LoVo (cell line): ENCODE measurements at regions not wholly inside any gene's neighbourhood (a gene's known extent, or its start where the extent isn't known, plus 50 kb on each side); places are given as distances from the start of the nearest gene placed in this dataset.
"Not testable (repeated sequence)": the region's sequence is repeated elsewhere in the genome, so short reads cannot be mapped to it uniquely, and the experiment has no call there.

Experiments
- DNase-seq: peaks from one replicate; pipeline ENCODE4 v3.0.0-alpha.2; 2016; ENCODE audit warnings: low spot score

DNA sequence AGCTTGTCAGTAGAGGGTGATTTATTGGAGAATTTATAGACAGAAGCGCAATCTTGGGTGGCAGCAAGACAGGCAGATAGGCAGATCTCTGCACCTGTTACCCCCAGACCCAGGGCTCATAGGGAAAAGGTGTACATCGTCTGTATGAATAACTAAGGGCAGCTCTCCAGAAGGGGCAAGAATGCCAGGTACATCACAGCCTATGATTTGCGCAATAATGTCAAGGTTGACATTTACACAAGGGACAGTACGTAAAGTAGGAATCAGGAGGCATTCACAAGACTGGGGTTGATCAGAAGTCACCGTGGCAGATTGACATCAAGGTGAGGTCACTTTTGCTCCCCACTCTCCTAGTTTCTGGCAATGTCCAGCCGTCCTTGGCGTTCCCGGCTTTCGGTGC, 524.1 kb downstream of the TRIML1 start:
- DNase-seq, result no peak

DNA sequence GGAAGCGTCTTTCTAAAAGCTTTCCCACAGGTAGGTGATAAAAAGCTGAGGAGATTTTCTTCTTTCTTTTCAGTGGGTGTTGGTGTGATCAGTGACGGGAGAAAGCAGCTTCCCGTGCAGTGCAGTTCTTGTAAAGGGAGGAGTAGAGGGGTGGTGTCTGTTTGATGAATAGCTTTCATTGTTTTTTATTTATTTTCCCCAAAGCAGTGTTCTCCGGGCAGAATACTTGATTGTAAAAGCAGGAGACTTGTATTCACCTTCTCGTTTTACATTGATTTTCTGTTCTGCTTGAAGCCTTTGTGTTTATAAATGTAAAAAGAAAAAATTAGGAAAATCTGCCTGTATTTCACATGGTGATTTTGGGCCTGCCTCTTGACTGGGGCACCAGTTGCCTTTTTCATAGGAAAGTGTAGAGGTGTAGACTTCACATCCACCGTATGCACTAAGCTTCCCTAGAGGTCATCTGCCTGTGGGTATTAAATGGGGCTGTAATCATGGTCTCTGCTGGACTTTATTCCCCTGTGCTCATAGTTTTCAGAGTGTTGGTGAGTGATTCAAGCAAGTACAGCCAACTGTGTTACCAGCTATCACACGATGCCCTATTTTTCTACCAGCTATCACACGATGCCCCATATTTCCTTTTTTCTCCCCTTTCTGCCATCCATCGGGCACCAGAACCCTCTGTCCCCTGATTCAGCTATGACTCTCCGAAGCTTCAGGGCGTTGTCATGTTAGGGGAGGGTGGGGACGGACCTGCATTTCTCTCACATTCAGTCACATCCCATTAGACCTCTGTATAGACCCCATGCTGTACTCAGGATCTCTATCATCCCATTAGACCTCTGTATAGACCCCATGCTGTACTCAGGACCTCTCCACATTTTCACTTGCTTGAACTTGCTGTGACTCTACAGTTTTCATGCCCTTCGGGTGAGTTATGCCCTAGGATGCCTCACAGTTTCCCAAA, 526.5 kb downstream of the TRIML1 start:
- no peak for DNase-seq

DNA sequence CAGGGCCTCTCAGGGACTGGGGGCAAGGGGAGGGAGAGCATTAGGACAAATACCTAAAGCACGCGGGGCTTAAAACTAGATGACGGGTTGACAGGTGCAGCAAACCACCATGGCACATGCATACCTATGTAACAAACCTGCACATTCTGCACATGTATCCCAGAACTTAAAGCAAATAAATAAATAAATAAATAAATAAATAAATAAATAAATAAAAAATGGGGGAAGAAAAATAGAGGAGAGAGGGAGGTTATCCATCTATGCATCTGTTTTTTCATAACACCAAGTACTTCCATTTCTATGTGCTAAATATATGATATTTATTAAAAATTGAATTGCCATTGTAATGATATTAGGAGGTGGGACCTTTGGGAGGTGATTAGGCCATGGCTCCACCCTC, 539.5 kb downstream of the TRIML1 start:
- not testable (repeated sequence) for DNase-seq

DNA sequence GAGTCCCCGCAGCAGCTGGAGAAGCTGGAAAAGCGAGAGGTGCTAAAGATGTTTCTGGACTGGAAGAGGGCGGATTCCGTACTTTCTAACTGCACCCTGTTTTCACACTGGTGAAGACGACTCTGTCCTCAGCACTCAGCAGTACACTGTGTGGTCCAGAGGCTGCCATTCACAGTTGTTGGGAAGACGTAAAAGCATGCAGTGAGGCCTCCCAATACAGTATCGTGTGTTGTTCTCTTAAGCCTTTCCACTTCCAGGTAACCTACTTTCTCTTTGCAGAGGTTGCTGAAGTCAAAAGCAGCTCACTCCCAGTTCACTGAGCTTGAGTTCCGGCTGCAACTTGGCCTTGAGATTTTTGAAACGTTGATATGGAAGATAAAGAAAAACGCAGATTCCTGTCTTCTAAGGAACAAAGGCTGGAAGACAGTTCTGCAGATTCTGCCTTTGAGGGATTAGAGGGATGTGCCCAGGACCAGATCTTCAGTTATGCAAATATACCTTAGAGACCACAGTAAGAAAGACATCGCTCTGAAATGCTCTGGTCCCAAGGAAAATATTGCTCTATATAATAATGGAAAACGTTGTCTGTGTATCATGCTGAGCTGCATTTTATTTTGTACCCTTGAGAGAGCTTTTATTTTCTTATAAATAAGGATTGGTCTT, 540.9 kb downstream of the TRIML1 start:
- no peak for DNase-seq

DNA sequence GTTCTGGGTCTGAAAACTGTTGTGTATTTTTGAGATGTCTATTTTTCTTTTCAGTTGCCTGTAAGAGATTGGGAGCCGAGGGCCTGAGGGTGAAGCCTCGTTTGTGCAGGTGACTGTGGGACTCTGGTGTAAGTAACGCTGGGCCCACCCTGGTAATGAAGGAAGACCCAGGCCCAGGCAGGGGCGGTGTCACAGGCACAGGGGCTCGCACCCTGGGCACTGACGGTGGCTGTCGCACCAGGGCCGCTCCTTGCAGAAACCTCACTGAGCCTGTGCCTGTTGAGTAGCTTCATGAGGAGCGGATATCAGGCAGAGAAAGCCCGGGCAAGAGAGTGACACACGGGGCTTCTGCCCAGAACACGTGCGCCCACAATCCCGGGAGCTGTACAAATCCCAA, 541.4 kb downstream of the TRIML1 start:
- DNase-seq, result no peak

DNA sequence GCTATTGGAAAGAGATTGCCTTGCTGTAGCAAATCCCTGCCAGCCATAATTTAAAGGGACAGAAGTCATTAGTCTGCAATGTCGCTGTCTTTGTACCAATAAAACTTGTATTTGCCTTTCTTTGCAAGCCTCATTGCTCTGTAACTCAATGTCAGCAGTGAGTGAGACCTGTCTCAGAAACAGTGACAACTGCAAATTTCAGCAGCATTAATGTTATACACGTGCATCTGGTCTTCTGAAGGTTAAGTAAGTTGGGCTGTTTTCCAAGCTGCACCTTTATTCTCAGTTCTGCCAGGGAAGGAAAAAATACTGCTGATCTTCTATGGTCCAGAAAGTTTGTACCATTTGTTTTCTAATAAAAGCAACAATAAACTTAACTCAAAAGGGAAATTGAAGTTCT, 543.1 kb downstream of the TRIML1 start:
- no peak for DNase-seq

DNA sequence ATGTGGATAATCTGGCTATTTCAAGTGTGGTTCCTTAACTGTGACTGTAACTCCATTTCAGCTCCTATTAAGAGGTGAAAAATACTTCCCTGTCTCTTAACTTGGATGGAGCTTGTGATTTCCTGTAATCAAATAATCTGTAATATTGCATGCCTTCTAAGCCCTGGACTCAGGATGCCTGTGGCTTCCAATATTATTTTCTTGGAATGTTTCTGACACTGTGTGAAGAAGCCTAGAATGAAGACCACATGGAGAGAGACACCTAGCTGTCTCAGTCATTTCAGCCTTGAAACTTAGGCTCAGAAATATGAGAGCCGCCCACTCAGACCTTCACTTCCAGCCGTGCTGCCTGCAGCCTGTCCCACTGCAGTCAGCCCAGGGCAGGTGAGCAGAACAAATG, 544.3 kb downstream of the TRIML1 start:
- no peak for DNase-seq

DNA sequence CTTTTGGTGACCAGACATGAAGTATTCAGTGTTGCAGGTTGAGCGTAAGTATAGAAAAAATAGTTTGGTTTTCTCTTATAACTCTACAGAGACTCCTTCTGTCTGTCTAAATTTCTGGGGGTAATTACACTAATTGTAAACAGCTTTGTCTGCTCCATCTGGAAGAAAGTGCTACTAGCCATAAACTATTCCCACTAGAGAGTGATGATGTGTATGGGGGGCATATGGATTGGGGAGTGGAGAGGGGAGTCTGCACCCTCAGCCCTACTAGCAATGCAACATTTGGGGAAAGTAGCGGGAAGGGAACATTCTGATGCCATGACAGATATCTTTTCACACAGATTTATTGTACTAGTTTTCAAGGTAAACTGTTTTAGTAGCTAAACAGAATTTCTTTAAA, 549.7 kb downstream of the TRIML1 start:
- no peak for DNase-seq

DNA sequence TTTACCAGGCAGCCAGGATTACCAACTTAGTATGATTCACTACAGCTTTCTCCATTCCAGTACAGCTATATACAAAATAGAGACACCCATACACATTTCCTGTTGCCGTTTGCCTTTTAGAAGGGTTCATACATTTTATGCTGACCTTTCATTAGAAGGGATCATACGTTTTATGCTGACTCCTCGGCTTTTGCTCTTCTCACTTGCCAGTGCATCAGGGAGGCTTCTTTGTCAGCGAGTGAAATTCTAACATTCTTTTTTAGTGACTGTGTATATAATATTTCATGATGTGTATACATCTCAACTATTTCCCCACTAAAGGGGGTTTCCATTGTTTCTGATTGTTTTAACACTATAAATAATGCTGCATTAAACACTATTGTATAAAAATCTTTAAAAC, 552.6 kb downstream of the TRIML1 start:
- DNase-seq, result no peak

DNA sequence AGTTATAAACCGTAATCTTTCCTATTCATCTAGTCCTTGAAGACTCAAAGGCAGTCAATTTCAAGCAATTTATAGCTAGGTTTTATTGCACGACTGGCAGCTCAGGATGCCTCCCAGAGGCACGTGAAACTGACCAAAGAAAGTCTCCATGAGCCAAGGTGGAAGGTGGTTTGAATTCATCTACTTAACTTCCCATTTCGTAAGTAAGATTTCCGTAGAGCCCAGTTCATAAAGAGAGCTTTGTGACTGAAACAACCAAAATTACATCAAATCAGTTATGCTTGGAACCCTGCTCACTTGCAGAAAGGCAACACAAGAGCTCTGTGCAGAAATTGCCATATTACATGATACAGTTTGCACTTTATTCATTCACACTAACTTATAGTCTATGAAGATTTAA, 556.0 kb downstream of the TRIML1 start:
- DNase-seq, result no peak

DNA sequence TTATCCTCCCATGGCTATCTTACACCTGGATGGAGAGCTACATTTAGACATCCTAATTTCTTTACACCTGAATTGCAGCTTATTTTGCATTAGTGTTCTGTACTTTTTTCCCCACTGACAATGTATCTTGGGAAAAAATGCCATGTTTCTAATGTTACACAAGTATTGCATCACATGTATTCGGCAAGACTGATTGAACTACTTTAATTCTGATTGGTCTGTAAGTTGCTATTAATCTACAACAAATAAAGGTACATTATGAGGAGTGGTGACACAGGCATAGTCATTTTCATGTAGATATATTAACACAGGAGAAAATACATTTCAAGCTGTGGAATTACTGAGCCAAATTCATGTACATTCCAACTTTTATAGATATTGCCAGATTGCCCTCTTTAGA, 558.0 kb downstream of the TRIML1 start:
- no peak for DNase-seq

DNA sequence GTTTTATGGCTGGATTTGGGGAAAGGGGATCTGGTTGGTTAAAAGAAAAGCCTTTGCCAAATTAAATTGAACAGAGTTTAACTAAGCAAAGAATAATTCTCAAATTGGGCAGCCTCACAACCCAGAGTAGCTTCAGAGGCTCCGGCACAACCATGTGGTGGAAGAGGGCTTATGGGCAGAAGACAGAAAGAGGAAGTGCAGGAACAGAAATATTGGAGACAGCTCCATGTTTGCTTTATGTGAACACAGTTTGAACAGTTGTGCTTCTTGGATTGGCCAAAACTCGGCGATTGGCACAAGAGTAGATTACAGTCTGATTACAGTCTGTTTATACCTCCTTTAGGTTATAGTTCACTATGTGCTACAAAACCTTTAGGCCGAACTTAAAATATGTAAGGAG, 562.7 kb downstream of the TRIML1 start:
- DNase-seq, result no peak

DNA sequence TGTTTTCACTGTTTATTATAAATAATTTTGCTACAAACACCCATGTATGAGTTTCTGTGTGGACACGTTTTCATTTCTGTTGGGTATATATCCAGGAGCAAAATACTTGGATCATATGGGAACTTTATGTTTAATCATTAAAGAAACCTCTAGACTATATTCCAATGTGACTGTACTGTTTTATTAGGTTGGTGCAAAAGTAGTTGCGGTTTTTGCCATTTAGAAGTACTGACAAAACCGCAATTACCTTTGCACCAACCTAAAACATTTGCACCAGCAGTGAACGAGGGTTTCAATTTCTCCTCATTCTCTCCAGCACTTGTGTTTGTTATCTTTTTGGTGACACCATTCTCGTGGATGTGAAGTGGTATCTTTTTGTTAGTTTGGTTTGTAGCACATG, 565.0 kb downstream of the TRIML1 start:
- DNase-seq, result no peak

DNA sequence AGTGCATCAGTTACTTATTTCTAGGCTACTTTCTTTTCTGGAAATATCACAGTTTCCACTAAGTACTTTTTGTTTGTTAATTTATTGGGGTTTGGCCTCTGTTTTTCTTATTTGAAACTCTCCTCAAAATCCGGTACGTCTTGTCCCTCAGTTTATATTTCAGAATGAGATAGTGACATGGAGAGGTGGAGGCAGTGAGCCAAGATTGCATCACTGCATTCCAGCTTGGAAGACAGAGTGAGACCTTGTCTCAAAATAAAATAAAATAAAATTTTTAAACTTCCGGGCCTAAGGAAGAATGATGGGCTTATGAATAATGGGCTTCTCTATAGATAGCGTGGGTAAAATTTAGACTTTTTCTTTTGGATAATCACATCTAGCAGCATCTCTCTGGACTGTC, 567.8 kb downstream of the TRIML1 start:
- DNase-seq, result no peak

DNA sequence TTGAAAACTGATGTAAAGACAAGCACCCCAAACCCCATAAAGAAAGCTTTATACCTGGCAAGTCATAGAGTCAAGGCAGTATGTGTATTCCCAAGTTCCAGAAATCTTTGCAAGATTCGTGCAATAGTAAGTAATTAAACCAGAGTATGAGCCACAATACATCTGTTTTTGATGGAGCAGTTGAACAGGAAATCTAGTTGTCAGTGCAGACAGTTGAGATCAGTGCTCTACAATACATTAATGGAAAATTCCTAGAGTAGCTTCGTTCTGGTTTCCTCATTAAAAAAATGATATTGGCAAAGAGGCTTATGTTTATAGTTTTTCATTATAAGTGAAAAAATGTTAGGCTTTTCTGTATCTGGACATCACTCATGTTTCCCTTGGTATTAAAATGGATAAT, 575.3 kb downstream of the TRIML1 start:
- no peak for DNase-seq

DNA sequence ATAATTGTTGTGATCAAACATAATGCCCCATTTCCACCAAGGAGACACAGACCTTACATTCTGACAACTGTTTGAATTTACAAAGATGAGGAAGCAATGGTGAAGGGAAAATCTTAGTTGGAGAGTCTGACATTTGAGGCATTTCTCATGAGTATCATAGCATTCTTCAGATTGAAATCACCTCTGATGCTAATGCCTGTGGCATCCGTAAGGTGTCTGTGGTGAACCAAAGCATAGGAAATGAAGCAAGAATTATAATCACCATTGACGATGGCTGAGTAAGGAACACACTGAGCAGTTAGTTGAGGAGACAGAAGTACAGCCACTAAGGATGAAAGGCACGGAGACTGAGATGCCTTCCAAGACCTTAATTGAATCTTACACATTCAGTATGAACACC, 575.7 kb downstream of the TRIML1 start:
- no peak for DNase-seq

DNA sequence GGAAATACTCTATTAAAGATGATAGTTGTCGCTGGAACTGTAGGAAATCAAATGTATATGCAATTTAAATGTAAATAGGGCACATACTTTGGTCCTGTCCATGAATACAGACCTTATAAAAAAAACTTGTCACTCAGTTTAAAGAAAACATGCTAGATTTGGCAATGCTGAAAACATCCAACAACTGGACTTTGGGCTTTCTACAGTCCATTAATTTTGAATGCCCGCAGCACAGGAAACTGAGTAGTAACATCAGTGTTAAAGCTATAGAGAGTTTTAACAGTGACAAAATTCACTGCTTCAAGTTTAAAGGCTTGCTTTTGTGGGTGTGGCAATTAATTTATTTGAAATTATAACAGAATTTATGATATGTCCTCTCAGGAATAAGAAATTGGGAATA, 578.4 kb downstream of the TRIML1 start:
- no peak for DNase-seq

DNA sequence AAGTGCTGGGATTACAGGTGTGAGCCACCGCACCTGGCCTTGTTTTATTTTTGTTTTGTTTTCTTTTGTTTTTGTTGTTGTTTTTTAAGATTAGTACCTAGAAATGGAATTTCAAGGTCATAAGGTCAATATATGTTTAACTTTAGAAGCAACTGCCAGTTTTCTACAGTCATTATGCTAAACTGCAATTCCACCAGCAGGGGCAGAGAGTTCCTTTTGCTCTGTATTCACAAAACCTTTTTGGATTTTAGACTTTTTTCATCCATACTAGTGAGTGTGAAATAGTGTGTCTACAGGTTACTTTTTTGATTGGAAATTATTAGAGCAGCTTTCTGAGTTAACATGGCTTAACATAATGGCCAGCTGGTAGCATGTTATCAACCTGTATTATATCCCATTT, 580.6 kb downstream of the TRIML1 start:
- DNase-seq, result no peak

DNA sequence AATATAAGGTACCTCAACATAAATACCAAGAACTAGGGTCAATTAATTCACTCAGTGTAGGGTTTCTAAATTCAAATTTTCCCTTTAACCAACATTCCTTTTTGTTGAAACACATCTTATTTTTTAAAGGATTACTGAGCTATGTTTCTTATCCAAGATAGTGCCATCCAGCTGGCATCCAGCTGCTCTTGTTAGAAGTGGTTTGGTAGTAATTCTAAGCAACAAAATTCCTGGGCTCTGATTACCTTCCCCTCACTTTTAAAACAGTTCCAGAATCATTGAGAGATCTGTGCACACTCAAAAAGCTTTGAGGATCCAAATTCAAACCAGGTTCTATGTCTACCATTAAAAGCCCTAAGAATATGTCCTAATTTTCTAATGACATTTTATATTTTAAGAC, 583.7 kb downstream of the TRIML1 start:
- no peak for DNase-seq

DNA sequence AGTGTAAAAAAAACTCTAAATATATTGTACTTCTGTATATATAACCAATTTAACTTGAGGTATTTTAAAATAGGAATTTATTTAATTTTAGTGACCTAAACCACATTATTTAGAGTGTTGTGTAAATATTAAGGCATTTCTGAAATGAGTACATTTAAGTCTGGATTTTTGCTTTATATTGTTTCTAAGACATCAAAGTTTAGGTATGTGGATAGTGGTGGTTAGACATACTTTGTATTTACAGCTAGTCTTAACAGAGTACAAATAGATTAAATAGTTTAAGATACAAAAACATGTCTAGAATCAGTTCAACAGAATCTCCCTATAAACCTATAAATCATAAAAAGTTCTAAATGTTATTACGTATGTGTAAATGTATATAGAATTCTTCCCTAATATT, 588.5 kb downstream of the TRIML1 start:
- no peak for DNase-seq

DNA sequence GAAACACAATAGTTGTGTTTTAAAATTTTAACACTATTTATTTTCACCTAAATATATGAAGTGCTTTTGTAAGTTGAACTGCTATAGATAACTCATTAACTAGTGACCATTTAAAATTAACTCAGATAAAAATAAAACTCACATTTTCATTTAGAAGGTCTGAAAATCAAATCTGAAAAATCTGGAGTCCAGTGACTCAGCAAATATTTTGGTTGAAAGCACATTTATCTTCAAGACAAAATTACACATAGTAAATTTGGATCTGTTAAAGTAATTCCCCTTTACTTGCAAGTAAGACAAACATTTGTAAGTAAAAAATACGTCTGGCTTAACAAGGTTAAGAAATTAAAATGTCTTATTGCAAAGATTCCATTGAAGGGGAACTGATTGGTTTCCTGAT, 589.1 kb downstream of the TRIML1 start:
- DNase-seq, result no peak

DNA sequence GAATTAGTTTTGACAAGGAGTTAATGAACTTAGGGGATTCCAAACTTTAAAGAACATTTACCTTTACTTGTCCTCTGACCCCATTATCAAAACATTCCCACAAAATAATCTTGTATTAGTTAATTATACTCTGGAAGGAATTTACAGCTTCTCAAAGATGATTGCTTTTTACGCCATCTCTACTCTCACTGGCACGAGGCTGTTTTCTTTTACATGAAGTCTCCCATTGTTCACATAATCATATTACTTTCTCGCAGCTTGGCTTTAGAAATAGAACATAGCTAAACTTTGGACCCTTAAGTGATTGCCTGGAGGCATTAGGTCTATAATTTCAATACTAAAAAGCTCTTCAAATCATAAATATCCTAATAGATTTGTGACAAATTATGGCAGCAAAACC, 592.9 kb downstream of the TRIML1 start:
- no peak for DNase-seq

DNA sequence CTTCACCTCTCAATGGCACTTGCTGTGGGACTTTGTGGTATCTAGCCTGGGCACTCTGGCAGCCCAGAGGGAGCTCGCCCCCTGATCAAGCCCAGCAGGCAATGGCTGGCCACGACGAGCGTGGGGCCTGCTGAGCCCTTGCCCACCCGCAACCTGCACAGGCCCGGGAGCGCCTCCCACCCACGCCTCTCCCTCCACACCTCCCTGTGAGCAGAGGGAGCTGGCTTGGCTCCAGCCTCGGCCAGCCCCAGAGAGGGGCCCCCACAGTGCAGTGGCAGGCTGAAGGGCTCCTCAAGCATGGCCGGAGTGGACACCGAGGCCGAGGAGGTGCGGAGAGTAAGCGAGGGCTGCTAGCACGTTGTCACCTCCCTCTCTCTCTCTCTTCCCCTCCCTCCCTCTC, 595.8 kb downstream of the TRIML1 start:
- DNase-seq, result no peak
